ENCODE measurements at regions not wholly inside any gene's neighbourhood (a gene's known extent, or its start where the extent isn't known, plus 50 kb on each side); places are given as distances from the start of the nearest gene placed in this dataset.

GRCh38 chr2:147330925-147331324, 513.9 kb upstream of the ACVR2A start:
- TF ChIP-seq CTCF (IDR thresholded peaks at IDR 0.05): no peak
- TF ChIP-seq EP300 (IDR thresholded peaks at IDR 0.05): no peak
